IMR-90 (cell line): ENCODE measurements at regions not wholly inside any gene's neighbourhood (a gene's known extent, or its start where the extent isn't known, plus 50 kb on each side); places are given as distances from the start of the nearest gene placed in this dataset.
"Not testable (repeated sequence)": the region's sequence is repeated elsewhere in the genome, so short reads cannot be mapped to it uniquely, and the experiment has no call there.

Experiments
- MAFK ChIP-seq: IDR thresholded peaks from 2 replicates; pipeline ENCODE4 v1.6.1; 2012; ENCODE audit warnings: low read depth, low read length, improper control_type of control experiment
- MXI1 ChIP-seq: IDR thresholded peaks from 2 replicates; pipeline ENCODE4 v1.6.1; 2012; ENCODE audit warnings: low read depth, mild to moderate bottlenecking, low read length, moderate library complexity, borderline replicate concordance
- NFE2L2 ChIP-seq: fragments of 150-350 bp; IDR thresholded peaks from 2 replicates; pipeline ENCODE4 v1.6.1; 2016; ENCODE audit warnings: low read depth, mild to moderate bottlenecking, low read length
- POLR2A ChIP-seq: IDR thresholded peaks from 2 replicates; pipeline ENCODE4 v1.6.1; 2012; ENCODE audit warnings: mild to moderate bottlenecking, low read depth, low read length
- RAD21 ChIP-seq: IDR thresholded peaks from 2 replicates; pipeline ENCODE4 v1.6.1; 2012; ENCODE audit warnings: low read length, improper control_type of control experiment
- RFX5 ChIP-seq: IDR thresholded peaks from 2 replicates; pipeline ENCODE4 v1.8.0; 2012; ENCODE audit warnings: low read depth, mild to moderate bottlenecking, low read length, moderate library complexity
- SMC3 ChIP-seq: fragments of 150-350 bp; IDR thresholded peaks from 2 replicates; pipeline ENCODE4 v1.6.1; 2016; ENCODE audit warnings: low read depth, mild to moderate bottlenecking, antibody characterized with exemption, low read length, moderate library complexity
- TF ChIP-seq, protein P1 (sequence below): conservative IDR thresholded peaks from 2 replicates; pipeline ENCODE4 v1.5.1; 2012; ENCODE audit warnings: mild to moderate bottlenecking, low read depth, low read length, improper control_type of control experiment
- TF ChIP-seq, protein P2 (sequence below): fragments of 150-350 bp; IDR thresholded peaks from 2 replicates; pipeline ENCODE4 v1.6.1; 2017; ENCODE audit warnings: mild to moderate bottlenecking, antibody characterized with exemption, low read length, low read depth

DNA sequence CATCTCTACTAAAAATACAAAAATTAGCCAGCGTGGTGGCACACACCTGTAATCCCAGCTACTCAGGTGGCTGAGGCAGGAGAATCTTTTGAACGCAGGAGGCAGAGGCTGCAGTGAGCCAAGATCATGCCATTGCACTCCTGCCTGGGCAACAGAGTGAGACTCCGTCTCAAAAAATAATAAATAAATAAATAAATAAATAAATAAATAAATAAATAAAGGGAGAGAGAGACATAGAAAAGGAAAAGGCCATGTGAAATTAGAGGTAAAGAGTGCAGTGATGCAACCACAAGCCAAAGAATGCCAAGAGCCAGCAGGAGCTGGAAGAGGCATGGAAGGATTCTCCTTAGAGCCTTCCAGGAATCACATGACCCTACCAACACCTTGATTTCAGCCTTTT lies 107.0 kb upstream of the SRSF6 start:
- TF ChIP-seq, protein P1, sequence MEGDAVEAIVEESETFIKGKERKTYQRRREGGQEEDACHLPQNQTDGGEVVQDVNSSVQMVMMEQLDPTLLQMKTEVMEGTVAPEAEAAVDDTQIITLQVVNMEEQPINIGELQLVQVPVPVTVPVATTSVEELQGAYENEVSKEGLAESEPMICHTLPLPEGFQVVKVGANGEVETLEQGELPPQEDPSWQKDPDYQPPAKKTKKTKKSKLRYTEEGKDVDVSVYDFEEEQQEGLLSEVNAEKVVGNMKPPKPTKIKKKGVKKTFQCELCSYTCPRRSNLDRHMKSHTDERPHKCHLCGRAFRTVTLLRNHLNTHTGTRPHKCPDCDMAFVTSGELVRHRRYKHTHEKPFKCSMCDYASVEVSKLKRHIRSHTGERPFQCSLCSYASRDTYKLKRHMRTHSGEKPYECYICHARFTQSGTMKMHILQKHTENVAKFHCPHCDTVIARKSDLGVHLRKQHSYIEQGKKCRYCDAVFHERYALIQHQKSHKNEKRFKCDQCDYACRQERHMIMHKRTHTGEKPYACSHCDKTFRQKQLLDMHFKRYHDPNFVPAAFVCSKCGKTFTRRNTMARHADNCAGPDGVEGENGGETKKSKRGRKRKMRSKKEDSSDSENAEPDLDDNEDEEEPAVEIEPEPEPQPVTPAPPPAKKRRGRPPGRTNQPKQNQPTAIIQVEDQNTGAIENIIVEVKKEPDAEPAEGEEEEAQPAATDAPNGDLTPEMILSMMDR: not testable (repeated sequence)
- not testable (repeated sequence) for TF ChIP-seq RAD21, MXI1, NFE2L2, SMC3, POLR2A, MAFK, RFX5
- TF ChIP-seq, protein P2, sequence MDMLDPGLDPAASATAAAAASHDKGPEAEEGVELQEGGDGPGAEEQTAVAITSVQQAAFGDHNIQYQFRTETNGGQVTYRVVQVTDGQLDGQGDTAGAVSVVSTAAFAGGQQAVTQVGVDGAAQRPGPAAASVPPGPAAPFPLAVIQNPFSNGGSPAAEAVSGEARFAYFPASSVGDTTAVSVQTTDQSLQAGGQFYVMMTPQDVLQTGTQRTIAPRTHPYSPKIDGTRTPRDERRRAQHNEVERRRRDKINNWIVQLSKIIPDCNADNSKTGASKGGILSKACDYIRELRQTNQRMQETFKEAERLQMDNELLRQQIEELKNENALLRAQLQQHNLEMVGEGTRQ: not testable (repeated sequence)
